ENCODE measurements at regions not wholly inside any gene's neighbourhood (a gene's known extent, or its start where the extent isn't known, plus 50 kb on each side); places are given as distances from the start of the nearest gene placed in this dataset.
"Not testable (repeated sequence)": the region's sequence is repeated elsewhere in the genome, so short reads cannot be mapped to it uniquely, and the experiment has no call there.

GRCh38 chr1:29624320-29625083 is 388.2 kb downstream of the PTPRU start:
- no peak for DNase-seq

- no peak for DNase-seq
Observed at GRCh38 chr1:29623501-29623900, 387.2 kb downstream of the PTPRU start.

GRCh38 chr1:29621826-29622435 is 385.6 kb downstream of the PTPRU start:
- DNase-seq = no peak

- DNase-seq = no peak
Observed at GRCh38 chr1:29620631-29621030, 384.3 kb downstream of the PTPRU start.

GRCh38 chr1:29607236-29607635 is 370.9 kb downstream of the PTPRU start:
- DNase-seq = no peak

GRCh38 chr1:29604796-29605195 is 368.5 kb downstream of the PTPRU start:
- not testable (repeated sequence) for DNase-seq

GRCh38 chr1:29603622-29604021 is 367.3 kb downstream of the PTPRU start:
- no peak for DNase-seq

GRCh38 chr1:29602203-29602602 is 365.9 kb downstream of the PTPRU start:
- DNase-seq = no peak

- DNase-seq = no peak
Observed at GRCh38 chr1:29601021-29601420, 364.7 kb downstream of the PTPRU start.

GRCh38 chr1:29599826-29600225 is 363.5 kb downstream of the PTPRU start:
- no peak for DNase-seq

GRCh38 chr1:29599071-29599470 is 362.7 kb downstream of the PTPRU start:
- no peak for DNase-seq

GRCh38 chr1:29597861-29598260 is 361.5 kb downstream of the PTPRU start:
- DNase-seq = no peak

- no peak for DNase-seq
Observed at GRCh38 chr1:29593601-29594382, 357.5 kb downstream of the PTPRU start.

GRCh38 chr1:29592731-29593130 is 356.4 kb downstream of the PTPRU start:
- DNase-seq = no peak

GRCh38 chr1:29592261-29592615 is 355.9 kb downstream of the PTPRU start:
- no peak for DNase-seq

- no peak for DNase-seq
Observed at GRCh38 chr1:29591601-29592260, 355.4 kb downstream of the PTPRU start.

- no peak for DNase-seq
Observed at GRCh38 chr1:29590583-29591565, 354.6 kb downstream of the PTPRU start.

- DNase-seq = not testable (repeated sequence)
Observed at GRCh38 chr1:29589716-29590115, 353.4 kb downstream of the PTPRU start.

- DNase-seq = no peak
Observed at GRCh38 chr1:29586991-29587745, 350.8 kb downstream of the PTPRU start.

- no peak for DNase-seq
Observed at GRCh38 chr1:29586215-29586614, 349.9 kb downstream of the PTPRU start.

- DNase-seq = no peak
Observed at GRCh38 chr1:29585656-29586055, 349.3 kb downstream of the PTPRU start.
